NCI-H82 treated with DMSO at 0.1 percent for 48 hours (cell line): ENCODE measurements at regions not wholly inside any gene's neighbourhood (a gene's known extent, or its start where the extent isn't known, plus 50 kb on each side); places are given as distances from the start of the nearest gene placed in this dataset.
A peak's percentile ranks its signal among the peaks of the same experiment; 100 is the strongest.
"Not testable (repeated sequence)": the region's sequence is repeated elsewhere in the genome, so short reads cannot be mapped to it uniquely, and the experiment has no call there.

Experiments
- DNase-seq: peaks from one replicate; lab custom pipeline; 2025; ENCODE audit not compliant: unreplicated experiment; lab: John Stamatoyannopoulos, UW

DNA sequence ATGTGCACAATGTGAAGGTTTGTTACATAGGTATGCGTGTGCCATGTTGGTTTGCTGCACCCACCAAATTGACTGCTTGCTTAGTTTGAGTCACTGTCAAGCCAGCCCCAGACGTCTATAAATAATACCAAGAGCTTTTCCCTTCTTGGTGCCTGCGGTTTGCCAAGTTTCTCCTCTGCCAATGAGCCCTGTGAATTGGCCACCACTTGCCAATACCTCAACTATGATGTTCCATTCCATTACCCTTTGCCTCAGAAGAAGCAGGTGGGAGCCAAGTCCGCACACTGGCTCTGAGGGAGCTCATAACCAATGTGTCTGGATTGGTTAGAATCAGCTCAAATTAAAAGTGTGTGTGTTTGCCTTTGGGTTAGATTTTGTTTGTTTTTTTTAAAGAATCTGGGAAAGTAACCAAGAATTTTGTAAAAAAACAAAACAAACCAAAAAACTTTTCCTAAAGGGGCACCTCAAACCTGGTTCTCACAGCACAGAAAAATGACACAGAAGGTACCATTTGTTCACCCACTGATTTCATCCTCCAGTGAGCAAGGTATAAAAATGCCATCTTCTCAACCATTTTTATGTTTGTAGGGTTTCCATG, 209.3 kb upstream of the PRNP start:
- no peak for DNase-seq

DNA sequence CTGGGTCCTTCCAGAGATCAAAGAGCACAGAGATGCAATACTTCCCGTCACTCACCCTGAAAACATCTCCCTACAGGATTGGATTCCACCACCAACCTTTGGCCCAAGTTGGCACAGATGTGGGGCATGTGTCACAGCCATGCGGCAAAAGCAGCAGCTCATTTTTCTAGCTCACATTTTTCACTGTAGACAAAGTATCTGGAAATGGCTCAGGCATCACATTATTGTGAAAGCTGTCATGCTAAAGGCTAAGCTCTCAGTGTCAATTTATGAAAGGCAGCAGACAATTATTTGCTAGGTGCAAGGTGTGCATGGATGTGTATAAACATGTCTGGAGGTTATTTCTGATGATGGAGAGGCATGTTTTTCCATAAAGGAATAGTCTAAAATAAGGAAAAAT, 213.3 kb upstream of the PRNP start:
- DNase-seq = no peak

DNA sequence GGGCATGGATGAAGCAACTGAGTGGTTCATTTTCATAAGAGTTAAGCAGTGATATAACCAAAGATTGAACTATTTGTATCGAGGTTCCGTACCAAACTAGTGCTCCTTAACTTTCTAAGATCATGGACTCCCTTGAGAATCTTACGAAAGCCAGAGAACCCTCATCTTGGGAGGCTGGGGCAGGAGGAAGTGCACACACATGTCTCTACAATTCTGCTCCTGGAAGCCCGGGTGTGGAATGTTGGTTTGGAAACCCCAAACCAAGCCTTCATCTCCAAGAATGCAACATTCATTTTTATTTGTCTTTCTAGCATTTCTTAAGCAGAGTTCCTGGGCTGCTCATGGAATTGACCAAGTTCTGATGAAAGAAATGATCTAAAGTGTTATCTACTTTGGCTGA, 215.0 kb upstream of the PRNP start:
- no peak for DNase-seq

DNA sequence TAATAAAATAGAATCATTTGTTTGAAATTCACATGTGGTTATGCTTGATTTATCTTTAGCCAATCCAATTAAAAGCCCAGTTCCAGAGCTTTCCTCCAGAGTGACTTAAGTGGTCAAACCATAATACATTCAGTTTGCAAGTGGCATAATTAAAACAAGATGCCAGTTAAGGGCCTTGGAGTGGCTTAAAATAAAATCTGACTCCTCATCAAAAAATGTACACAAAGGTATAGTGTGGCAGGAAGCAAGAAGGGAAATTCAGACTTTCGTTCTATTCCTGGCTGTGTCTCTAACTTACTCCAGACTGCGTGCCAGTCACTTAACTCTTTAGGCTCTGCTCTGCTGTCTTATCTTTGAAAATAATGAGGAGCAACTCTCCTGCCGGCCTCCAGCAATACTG, 215.9 kb upstream of the PRNP start:
- no peak for DNase-seq

DNA sequence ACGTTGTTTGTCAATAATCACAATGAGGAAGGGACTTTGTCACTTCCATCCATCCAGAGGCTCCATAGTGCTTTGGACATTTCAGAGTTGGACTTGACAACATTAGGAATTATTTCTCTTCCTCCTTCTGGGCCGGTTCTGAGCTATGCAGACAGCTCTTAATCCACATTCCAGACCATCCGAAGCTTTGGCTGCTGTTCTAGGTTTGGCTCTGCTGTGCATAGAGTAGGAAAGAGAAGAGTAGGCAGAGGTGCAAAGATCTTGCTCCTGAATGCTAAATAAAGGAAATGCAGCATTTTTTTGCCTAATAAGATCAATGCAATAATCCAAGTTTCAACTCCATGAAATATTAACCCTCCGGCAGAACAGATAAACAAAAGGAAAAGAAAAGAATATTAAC, 216.3 kb upstream of the PRNP start:
- DNase-seq = no peak

DNA sequence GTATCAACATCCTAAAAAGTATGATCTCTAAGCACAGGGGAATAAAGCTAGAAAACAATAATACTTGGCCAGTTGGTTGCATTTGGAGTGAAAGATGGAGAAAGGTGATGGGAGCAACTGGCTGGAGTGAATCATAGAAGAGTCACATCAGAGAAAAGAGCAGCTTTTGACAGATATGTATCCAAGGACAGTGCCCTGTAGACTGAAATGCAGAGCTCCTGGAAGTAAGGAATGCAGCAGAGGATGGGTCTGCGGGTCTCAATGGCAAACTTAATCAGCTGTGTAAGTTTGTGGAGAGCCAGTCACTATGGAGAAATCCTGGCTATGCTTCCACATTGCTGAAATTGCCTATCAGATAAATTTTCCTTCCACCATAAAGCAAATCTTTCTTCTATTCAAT, 218.1 kb upstream of the PRNP start:
- DNase-seq = no peak

DNA sequence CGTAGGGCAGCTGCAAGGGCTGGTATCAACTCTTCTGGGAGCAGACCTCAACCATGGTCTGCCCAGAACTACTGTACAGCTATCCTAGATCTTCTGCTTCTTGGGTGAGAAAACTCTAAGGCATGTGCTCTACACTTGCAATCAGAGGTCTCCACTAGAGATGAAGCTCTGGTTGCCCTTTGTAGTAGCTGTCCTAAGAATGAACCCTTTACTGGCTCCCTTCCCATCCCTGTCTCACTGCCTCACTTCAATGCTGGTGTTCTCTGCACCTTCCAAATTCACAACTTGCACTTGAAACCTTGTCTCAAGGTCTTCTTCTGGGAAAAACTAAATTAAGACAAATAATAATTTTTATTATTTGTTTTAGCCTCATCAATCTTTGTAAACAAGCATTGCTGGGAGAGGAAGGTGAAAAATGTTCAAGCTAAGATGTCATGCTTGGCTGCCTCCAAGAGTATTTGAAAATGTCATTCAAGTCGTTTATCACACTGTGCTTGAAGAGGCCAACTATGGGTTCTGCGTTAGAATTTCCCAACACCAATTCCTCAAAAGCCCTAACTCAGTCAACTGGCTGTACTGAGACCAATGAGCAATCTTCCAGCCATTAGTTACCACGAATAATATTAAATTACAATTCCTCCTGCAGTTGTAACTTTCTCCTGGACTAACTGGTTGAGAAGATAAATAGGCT, 216.9 kb upstream of the ADRA1D start:
- no peak for DNase-seq

DNA sequence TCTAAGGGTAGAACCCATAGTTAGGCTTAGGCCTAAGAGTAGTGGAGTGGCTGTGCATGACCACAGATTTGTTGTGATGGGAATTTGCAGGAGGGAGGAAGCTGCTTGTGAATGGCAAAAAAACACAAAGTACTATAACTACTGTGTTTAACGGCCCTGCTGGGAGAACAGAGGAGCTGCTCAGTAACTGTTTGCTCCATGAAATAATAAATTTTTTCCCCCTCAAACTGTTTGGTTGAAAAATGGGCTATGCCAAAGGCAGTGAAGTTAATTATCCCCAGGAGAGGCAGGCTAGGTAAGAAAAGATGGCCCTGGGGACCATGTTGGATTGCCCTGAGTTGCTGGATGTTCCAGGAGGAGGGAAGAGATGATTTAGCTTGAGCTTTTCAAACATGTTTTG, 216.1 kb upstream of the ADRA1D start:
- DNase-seq = no peak

DNA sequence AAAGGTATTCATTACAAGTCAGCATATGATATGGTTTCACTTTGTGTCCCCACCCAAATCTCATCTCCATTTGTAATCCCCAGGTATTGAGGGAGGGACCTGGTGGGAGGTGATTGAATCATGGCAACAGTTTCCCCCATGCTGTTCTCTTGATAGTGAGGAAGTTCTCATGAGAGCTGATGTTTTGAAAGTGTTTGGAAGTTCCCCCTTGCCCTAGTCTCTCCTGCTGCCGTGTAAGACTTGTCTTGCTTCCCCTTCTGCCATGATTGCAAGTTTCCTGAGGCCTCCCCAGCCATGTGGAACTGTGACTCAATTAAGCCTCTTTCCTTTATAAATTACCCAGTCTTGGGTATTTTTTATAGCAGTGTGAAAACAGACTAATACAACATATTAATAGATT, 213.7 kb upstream of the ADRA1D start:
- DNase-seq = not testable (repeated sequence)

DNA sequence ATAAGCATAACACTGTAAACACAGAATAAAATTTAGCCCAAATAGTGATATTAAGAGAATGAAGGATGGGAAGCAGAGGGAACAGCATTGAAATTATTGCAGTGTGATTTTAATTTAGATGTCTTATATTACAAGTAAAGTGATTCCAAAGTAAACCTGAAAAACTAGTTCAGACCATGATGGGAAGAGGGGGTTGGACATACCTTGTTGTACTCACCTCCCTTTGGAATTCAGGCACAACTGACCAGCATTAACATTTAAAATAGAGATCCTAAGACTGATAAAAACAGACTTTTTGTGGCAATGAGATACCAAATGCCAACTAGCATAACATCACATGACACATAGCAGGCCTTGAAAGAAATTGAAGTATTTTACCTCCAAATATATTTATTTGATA, 210.0 kb upstream of the ADRA1D start:
- DNase-seq = no peak

DNA sequence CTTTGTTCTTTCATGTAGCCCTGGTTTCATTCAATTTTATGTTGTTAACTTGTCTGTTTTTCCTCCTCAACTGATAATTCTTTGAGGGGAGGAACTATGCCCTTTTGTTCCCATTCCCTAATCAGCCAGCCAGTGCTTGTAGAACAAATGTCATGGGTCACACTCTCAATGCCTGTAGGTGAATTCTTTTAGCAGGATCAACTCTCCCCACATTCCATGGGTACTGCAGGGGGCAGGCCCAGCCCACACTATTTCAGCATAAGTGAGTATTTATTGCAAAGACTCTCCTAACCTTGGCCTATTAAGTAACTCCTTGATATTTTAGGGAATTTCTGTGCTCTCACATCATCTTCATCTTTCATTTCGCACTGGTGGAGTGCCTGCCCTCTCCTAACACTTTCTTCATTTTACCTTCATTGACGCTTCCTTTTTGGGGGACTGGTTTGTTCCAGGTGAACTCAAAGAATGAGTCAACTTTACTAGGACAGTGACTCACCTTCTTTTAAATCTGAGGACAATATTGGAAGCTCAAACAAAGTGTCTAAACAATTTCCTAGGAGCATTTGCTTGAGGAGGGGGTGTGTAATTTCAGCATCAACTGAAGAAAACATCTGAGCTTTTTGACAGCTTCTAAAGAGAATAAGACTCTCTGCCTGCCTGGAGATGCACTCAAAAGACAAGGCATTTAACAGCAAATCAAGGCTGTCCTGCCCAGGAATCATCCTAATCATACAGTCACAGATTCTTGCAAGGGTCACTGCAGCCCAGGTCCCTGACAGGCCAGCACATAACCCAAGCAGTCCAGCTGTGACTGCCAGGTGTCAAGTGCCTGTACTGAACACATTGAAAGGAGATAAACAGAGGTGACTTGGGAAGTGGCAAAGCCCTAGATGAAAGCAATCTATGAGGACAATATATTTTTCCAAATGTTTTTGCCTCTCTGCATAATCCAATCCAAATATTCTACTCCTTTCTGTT, 208.8 kb upstream of the ADRA1D start:
- no peak for DNase-seq

DNA sequence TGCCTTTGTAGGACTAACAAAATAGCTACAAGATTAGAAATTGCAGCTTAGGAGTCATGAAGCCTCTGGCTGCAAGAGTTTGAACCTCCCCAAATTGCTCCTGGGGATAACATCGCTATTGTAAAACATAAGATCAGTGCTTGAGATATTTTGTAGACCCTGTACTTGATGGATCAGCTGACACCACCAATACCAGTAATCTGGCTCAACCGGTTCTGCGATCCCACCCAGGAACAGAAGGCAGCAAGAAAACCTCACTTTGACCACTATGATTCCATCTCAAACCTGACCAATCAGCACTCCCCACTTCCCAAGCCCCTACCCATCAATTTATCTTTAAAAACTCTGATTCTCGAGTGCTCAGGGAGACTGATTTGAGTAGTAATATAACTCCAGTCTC, 206.9 kb upstream of the ADRA1D start:
- DNase-seq = no peak

DNA sequence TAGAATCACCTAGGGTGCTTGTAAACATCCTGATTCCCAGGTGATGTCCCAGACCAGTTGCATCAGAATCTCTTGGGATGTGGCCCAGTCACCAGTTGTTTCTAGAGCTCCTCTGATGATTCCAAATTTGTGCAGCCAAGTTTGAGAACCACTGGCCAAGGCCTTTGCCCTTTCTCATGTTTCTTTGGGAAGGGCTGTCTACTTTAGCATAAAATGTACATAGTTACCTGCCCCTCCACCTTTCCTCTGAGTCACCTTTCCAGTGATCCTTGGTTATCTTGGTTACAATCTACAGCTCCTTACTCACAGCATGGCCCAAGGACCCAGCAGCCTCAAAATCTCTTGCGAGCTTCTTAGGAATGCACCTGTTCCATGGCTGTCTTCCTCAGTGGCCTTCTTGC, 206.2 kb upstream of the ADRA1D start:
- DNase-seq = no peak

DNA sequence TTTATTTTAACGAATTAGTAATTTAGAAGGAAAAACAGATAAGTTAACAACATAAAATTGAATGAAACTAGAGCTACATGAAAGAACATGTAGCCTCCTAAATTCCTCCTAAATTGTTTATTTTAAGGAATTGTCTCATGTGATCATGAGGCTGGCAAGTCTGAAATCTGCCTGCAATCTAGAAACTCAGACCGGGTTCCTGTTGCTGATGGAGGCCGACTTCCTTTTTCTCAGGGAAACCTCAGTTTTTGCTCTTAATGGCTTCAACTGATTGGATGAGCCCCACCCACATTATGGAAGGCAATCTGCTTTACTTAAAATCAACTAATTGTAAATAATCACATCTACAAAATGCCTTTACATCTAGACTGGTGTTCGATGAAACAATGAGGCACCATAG, 205.0 kb upstream of the ADRA1D start:
- no peak for DNase-seq

DNA sequence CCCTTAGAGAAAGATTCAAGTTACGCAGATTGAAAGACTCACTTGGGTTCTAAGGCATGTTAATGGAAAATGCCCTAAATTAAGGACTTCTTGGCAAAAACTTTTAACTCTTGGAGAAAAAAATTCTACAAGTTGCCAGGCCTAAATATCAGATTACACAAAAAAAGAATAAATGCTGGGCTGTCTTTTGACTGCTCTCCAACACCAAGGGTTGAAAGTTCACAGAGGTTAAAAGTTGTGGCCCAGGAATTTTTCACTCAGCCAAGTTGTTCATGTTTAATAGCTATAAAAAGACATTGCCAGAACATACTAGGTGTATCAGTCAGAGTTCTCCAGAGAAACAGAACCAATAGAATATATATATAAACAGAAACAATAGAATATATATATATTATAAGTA, 204.3 kb upstream of the ADRA1D start:
- no peak for DNase-seq

DNA sequence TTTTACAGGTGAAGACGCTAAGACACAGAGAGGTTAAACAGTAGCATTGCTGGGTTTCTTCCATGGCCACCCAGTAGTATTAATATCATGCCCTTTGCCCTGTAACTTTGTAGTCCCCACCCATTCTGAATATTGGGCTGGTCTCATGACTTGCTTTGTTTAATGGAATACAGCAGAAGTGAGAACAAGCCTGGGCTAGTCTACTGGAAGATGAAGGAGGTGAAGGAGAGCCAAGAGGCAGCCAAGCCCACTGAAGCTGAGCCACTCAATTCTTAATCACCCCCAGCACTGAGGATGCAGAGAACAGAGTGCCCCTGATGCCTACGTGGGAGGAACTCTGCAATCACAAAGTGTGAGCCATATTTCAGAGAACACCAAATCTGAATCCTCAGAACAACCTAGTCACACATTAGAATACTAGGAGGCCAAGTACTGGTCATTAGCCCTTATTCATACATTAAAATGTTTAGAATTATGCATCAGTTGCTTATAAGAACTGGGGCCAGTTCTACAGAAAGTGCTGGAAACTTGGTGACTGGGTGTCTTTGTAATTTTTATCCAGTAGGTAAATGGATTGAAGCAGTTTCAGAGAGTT, 202.5 kb upstream of the ADRA1D start:
- DNase-seq = no peak

DNA sequence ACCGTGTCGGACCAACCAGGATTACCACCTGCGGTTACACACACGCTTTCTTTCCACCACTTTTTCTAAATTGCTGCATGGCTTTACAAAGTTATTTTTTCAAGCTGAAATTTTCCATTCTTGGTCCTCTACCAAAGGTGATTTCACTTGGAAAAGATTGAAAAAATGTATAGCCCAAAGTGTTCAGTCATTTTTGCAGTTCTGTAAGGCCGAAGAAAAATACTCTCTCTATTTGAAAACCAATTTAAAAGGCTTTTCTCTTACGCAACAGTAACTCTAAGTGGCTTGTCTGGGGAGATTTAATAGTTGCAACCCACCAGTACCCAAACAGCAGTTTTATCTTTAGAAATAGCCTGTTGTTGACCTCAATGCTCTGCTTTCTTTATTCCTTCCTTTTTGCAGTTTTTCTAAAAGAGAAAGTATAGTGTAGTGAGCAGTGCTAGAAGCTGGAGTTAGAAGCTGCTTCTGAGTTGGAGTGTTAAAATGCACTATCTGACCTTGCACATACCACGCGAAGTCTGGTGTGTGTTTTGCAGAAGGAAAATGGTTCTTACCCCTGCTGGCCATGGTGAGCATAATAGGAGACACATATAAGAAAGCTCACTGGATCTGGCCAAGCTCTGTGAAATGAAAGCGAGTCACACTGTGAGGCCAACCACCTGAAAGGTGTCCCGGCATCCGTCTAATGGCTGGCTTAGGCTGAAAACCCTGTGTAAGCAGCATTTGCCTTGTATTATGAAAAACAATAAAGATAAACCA, 201.0 kb upstream of the ADRA1D start:
- DNase-seq = peak; percentile 47

DNA sequence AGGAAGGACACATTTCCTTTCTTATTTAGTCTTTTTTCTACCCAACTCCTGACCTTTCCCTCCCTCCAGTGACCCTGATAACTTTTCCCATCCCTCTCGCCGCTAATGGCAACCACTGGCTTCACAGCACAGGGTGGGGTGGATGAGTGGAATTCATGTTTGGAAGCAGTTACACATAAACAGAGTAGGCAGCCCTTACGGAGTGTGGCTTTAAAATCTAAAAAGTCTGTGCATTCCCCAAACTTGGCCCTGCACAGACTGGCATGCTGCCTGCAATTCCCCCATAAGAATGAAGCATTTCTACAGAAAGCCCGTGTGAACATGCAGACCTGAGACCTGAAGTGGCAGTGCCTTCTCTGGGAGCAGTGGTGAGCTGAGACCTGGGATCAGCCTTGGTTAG, 196.7 kb upstream of the ADRA1D start:
- DNase-seq = no peak

DNA sequence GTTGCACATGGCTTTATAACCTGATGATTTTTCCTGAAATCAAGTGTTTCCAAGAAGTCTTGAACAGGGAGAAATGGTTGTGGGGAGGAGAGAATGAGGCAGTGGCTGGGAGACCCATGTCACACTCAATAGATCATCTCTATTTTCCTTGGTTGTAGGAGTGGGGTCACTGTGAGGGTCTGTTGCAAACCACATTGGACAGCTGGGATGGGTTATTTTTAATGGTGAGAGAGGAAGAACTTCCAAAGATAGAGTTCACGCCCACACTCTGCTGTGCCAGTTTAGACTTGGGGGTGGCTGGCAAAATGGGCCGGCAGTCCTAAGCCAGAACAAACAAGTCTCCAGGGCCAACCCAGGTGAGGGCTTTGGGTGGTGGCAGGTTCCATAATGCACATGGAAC, 196.2 kb upstream of the ADRA1D start:
- no peak for DNase-seq

DNA sequence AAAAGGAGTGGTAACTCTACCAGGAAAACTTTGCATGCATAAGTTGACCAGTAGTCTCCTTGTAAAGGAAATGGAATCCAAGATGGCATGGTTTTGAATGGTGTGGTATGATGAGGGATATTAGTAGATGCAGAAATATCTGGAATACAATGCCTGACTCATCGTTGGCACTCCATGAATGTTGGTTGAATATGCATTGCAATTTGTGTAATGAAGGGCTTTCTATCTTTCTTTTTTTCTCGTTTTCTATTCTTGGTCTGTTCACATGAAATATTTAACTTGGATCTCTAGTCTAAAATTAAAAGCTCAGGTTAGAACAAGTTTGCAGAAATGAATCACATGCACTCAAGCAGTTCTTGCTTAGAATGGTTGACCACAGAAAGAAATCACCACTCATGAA, 195.3 kb upstream of the ADRA1D start:
- no peak for DNase-seq

DNA sequence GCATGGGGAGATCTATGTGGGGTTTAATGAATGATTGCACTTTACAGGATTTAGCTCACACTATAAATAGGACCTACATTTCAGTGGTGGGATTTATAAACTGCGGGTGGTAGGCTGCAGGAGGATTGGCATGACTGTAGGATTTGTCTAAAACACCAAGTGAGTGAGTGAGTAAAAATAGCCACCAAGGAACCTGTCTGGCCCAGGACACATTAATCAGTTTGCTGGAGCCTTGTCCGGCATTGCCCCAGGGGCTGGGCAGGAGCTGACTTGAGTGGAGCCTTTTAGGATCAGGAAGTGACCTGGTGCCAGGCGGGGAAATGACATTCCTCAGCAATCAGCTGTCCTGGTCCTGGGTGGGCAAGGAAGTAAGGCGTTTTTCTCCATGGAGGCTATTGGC, 193.9 kb upstream of the ADRA1D start:
- DNase-seq = no peak
